Spleen (tissue), 7 donors: ENCODE measurements at regions not wholly inside any gene's neighbourhood (a gene's known extent, or its start where the extent isn't known, plus 50 kb on each side); places are given as distances from the start of the nearest gene placed in this dataset.

Experiments
- POLR2AphosphoS5 ChIP-seq, 3 donors: sonication (generic); formaldehyde crosslinking; IDR thresholded peaks; one replicate each; pipeline ENCODE4 v1.5.1; 2017; ENCODE audit warnings: antibody characterized with exemption in 3 of 3
- TF ChIP-seq, protein P1 (sequence below), 11 experiments: fragments of 200-600 bp in 7 of 11; fragments of 450-650 bp in 4 of 11; sonication (generic) in 4 of 11; IDR thresholded peaks in 8 of 11; conservative IDR thresholded peaks in 3 of 11; 1 replicate in 7 of 11; 2 replicates in 4 of 11; pipeline versions ENCODE4 v1.4.0 to v1.8.0; 2016 to 2021; ENCODE audit warnings: antibody characterized with exemption in 11 of 11, inconsistent platforms in 4 of 11, mild to moderate bottlenecking in 1 of 11
- donor health status: DM: no; HTN: no; CAD: no; lungs with moderate emphysema.
- donor health status: DM: no; HTN: no; CAD: no.
- donor health status: DM: no; HTN: no; CAD: no.

GRCh38 chr4:164571593-164572390 is 182.1 kb upstream of the SMIM31 start:
- TF ChIP-seq, protein P1, sequence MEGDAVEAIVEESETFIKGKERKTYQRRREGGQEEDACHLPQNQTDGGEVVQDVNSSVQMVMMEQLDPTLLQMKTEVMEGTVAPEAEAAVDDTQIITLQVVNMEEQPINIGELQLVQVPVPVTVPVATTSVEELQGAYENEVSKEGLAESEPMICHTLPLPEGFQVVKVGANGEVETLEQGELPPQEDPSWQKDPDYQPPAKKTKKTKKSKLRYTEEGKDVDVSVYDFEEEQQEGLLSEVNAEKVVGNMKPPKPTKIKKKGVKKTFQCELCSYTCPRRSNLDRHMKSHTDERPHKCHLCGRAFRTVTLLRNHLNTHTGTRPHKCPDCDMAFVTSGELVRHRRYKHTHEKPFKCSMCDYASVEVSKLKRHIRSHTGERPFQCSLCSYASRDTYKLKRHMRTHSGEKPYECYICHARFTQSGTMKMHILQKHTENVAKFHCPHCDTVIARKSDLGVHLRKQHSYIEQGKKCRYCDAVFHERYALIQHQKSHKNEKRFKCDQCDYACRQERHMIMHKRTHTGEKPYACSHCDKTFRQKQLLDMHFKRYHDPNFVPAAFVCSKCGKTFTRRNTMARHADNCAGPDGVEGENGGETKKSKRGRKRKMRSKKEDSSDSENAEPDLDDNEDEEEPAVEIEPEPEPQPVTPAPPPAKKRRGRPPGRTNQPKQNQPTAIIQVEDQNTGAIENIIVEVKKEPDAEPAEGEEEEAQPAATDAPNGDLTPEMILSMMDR (IDR thresholded peaks at IDR 0.05 in 8 of 11, conservative IDR thresholded peaks at IDR 0.05 in 3 of 11): no peak
- TF ChIP-seq POLR2AphosphoS5 (IDR thresholded peaks at IDR 0.05): no peak
